NCI-H69 (cell line): ENCODE measurements at regions not wholly inside any gene's neighbourhood (a gene's known extent, or its start where the extent isn't known, plus 50 kb on each side); places are given as distances from the start of the nearest gene placed in this dataset.

Experiments
- DNase-seq: peaks from one replicate; lab custom pipeline; 2025; lab: John Stamatoyannopoulos, UW

DNA sequence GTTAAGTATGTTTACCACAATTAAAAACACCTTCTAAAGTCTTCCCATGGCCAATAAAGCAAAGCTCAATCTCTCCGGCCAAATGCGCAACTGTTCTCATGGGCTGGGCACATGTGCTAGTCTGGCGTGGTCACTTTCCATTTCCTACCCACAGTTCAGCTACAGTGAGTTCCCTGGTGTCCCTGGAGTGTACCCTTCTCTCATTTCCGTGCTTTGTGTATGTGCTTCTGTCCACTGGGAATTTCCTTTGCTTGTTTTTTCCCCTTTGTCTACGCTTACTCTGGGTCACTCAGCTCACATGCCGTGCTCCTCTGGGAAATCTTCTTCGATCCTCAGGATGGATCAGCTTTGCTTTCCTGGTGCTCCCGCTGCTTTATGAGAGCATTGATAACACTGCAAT lies 69.6 kb upstream of the GYPC start:
- DNase-seq, result no peak

DNA sequence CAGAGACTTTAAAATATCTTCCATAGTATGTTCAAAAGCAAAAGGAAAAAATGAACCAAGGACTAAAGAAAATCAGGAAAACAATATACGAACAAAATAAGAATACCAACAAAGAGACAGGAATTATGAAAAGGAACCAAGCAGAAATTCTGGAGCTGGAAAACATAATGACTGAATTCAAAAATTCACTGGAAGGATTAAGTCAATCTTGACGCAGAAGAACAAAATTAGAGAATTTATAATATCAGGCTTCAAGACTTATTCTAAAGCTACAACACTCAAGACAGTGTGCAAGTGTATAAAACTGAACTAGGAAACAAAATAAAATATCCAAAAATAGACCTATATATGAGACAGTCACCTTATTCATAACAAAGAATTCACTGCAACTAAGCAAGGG lies 56.9 kb upstream of the GYPC start:
- DNase-seq, result no peak

GRCh38 chr2:126600742-126601141 lies 55.2 kb upstream of the GYPC start:
- no peak for DNase-seq

DNA sequence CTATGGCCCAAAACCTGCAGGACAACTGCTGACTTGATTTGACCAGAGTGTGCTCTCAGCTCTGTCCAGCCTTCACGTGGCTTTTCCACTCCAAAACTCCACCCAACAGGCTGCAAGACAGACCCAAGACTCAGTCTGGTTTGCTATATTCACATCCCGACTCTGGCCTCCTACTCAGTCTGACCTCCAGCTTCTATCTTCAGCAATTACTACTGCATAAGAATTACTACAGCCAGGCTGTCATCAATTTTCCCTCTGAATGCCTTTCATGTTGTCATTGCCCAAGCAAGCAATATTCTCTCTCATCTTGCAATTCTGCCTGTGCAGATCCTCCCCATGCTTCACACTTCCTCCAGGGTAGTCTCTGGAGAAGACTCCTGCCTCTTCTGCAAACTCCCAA lies 53.6 kb upstream of the GYPC start:
- DNase-seq, result no peak
